ENCODE measurements at regions not wholly inside any gene's neighbourhood (a gene's known extent, or its start where the extent isn't known, plus 50 kb on each side); places are given as distances from the start of the nearest gene placed in this dataset.

DNA sequence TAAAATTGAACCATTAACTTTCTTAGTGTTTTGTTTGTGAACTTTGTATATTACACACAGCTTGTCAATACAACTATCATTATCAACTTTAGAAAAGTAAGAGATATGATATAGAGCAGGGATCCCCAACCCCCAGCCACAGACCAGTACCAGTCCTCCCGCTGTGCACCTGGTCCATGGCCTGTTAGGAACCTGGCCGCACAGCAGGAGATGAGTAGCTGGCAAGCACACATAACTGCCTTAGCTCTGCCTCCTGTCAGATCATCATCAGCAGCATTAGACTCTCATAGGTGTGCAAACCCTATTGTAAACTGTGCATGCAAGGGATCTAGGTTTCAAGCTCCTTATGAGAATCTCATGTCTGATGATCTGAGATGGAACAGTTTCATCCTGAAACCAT is 491.0 kb upstream of the NXPH2 start:
- TF ChIP-seq, protein P1, sequence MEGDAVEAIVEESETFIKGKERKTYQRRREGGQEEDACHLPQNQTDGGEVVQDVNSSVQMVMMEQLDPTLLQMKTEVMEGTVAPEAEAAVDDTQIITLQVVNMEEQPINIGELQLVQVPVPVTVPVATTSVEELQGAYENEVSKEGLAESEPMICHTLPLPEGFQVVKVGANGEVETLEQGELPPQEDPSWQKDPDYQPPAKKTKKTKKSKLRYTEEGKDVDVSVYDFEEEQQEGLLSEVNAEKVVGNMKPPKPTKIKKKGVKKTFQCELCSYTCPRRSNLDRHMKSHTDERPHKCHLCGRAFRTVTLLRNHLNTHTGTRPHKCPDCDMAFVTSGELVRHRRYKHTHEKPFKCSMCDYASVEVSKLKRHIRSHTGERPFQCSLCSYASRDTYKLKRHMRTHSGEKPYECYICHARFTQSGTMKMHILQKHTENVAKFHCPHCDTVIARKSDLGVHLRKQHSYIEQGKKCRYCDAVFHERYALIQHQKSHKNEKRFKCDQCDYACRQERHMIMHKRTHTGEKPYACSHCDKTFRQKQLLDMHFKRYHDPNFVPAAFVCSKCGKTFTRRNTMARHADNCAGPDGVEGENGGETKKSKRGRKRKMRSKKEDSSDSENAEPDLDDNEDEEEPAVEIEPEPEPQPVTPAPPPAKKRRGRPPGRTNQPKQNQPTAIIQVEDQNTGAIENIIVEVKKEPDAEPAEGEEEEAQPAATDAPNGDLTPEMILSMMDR (IDR thresholded peaks at IDR 0.05) = no peak
- TF ChIP-seq POLR2A (IDR thresholded peaks at IDR 0.05) = no peak
- no peak for TF ChIP-seq POLR2AphosphoS5 (IDR thresholded peaks at IDR 0.05; ENCODE audit: insufficient read depth in 1 of 2, low read depth in 1 of 2)

All from vagina (tissue), 2 donors.